Mesendoderm (in vitro differentiated cells): ENCODE measurements at regions not wholly inside any gene's neighbourhood (a gene's known extent, or its start where the extent isn't known, plus 50 kb on each side); places are given as distances from the start of the nearest gene placed in this dataset.
"Not testable (repeated sequence)": the region's sequence is repeated elsewhere in the genome, so short reads cannot be mapped to it uniquely, and the experiment has no call there.

Experiments used
- DNase-seq: peaks from one replicate; pipeline ENCODE4 v3.0.0; 2013
- H2AK5ac ChIP-seq: 2 replicates; pipeline ENCODE4 v1.6.1; 2013; ENCODE audit warnings: low read length, inconsistent platforms
- H2BK120ac ChIP-seq: 2 replicates; pipeline ENCODE4 v1.6.1; 2013; ENCODE audit warnings: low read depth, mild to moderate bottlenecking, low read length, moderate library complexity, mixed read lengths
- H2BK15ac ChIP-seq: replicated peaks from 2 replicates; pipeline ENCODE4 v1.6.1; 2013; ENCODE audit warnings: low read depth, mild to moderate bottlenecking, moderate library complexity
- H2BK5ac ChIP-seq: 2 replicates; pipeline ENCODE4 v1.6.1; 2013; ENCODE audit warnings: low read length, inconsistent platforms
- H3K18ac ChIP-seq: 2 replicates; pipeline ENCODE4 v1.6.1; 2013; ENCODE audit warnings: mild to moderate bottlenecking, low read length, mixed read lengths
- H3K23ac ChIP-seq: one replicate; pipeline ENCODE4 v1.6.1; 2013; ENCODE audit warnings: low read length
- H3K27ac ChIP-seq: 2 replicates; pipeline ENCODE4 v1.5.1; 2013; ENCODE audit warnings: low read depth, mild to moderate bottlenecking, inconsistent platforms, low read length, moderate library complexity
- H3K27me3 ChIP-seq: 2 replicates; pipeline ENCODE4 v1.6.1; 2013; ENCODE audit warnings: low read length, control low read depth, mild to moderate bottlenecking, inconsistent platforms; ENCODE audit not compliant: insufficient read depth, poor library complexity
- H3K36me3 ChIP-seq: 2 replicates; pipeline ENCODE4 v1.6.1; 2013; ENCODE audit warnings: low read length, inconsistent platforms; ENCODE audit not compliant: control insufficient read depth, insufficient read depth
- H3K4ac ChIP-seq: one replicate; pipeline ENCODE4 v1.6.1; 2013; ENCODE audit warnings: low read depth, mild to moderate bottlenecking, low read length, moderate library complexity
- H3K4me1 ChIP-seq: 2 replicates; pipeline ENCODE4 v1.6.1; 2013; ENCODE audit warnings: low read depth, low read length, inconsistent platforms; ENCODE audit not compliant: control insufficient read depth
- H3K4me2 ChIP-seq: 2 replicates; pipeline ENCODE4 v1.6.1; 2013; ENCODE audit warnings: low read length
- H3K4me3 ChIP-seq: 2 replicates; pipeline ENCODE4 v1.5.1; 2013; ENCODE audit warnings: mild to moderate bottlenecking, low read length
- H3K56ac ChIP-seq: one replicate; pipeline ENCODE4 v1.6.1; 2013; ENCODE audit warnings: low read length
- H3K79me1 ChIP-seq: 2 replicates; pipeline ENCODE4 v1.6.1; 2013; ENCODE audit warnings: low read length, inconsistent platforms
- H3K79me2 ChIP-seq: 2 replicates; pipeline ENCODE4 v1.6.1; 2013; ENCODE audit warnings: mild to moderate bottlenecking, low read length; ENCODE audit not compliant: control insufficient read depth, insufficient read depth
- H3K9ac ChIP-seq: 2 replicates; pipeline ENCODE4 v1.6.1; 2013; ENCODE audit warnings: low read length, inconsistent platforms
- H4K5ac ChIP-seq: one replicate; pipeline ENCODE4 v1.6.1; 2013; ENCODE audit warnings: low read length
- H4K8ac ChIP-seq: one replicate; pipeline ENCODE4 v1.6.1; 2013; ENCODE audit warnings: low read depth, mild to moderate bottlenecking, control low read depth, low read length, moderate library complexity
- WGBS: extraction: QIAGEN DNeasy Blood & Tissue Kit; methylation state at CpG from one replicate; pipeline ENCODE4 v1.1.7; 2013; ENCODE audit warnings: low lambda C conversion rate, missing lambda C conversion rate; ENCODE audit not compliant: insufficient coverage; ENCODE audit errors: extremely low coverage; 5-methylcytosine and 5-hydroxymethylcytosine counted together

- Histone ChIP-seq H3K18ac (no peak overlapping the region), H2BK5ac (no peak overlapping the region), H3K79me1 (no peaks in the 10 kb centered on the region), H4K8ac (no peak overlapping the region), H3K79me2 (no peaks in the 10 kb centered on the region), H2BK120ac (no peak overlapping the region), H3K27me3 (no peaks in the 10 kb centered on the region), H4K5ac (no peak overlapping the region), H2BK15ac (no peak overlapping the region), H3K4me3 (no peak overlapping the region), H3K4me1 (no peaks in the 10 kb centered on the region), H3K4me2 (no peak overlapping the region), H3K27ac (no peak overlapping the region), H3K23ac (no peak overlapping the region), H3K4ac (no peak overlapping the region), H3K56ac (no peak overlapping the region), H2AK5ac (no peak overlapping the region), H3K36me3 (no peaks in the 10 kb centered on the region), H3K9ac (no peak overlapping the region)
- WGBS = no CpG with 5 or more reads among the region's 1 CpG
- DNase-seq = no peak
Measured at GRCh38 chr15:92779874-92780273, 120.2 kb upstream of the CHD2 start.

DNA sequence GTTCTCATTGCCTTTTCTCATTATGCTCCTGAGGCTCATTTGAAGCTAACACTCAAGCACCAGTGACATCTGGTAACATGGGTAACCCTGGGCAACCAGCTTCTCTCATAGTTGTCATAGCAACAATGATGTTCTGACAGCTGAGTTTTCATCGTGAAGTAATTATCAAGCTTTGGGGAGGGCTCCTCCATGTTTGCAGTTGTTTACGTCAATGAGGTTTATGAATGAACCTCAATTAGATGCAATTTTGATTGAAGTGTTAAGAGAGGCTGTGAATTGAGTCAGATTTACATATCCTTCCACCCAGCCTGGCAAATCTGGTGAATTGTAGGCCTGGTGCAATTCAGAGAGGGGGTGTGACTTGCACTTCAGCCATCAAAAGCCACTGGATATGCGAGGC is 119.3 kb upstream of the CHD2 start:
- no CpG with 5 or more reads among the region's 3 CpGs for WGBS
- Histone ChIP-seq H4K8ac (no peak overlapping the region), H2BK5ac (no peak overlapping the region), H2BK15ac (no peak overlapping the region), H4K5ac (no peak overlapping the region), H3K4me1 (no peaks in the 10 kb centered on the region), H3K27ac (no peak overlapping the region), H3K27me3 (no peaks in the 10 kb centered on the region), H3K9ac (no peak overlapping the region), H3K4me2 (no peak overlapping the region), H3K4ac (no peak overlapping the region), H2BK120ac (no peak overlapping the region), H3K36me3 (no peaks in the 10 kb centered on the region), H3K4me3 (no peak overlapping the region), H3K79me1 (no peaks in the 10 kb centered on the region), H3K56ac (no peak overlapping the region), H3K23ac (no peak overlapping the region), H3K79me2 (no peaks in the 10 kb centered on the region), H3K18ac (no peak overlapping the region), H2AK5ac (no peak overlapping the region)
- DNase-seq = peak; percentile 24

GRCh38 chr15:92781925-92782453 is 118.1 kb upstream of the CHD2 start:
- H4K8ac ChIP-seq = no peak overlapping the region
- H2AK5ac ChIP-seq = no peak overlapping the region
- no peak overlapping the region for H2BK15ac ChIP-seq
- no peak overlapping the region for H3K23ac ChIP-seq
- H3K36me3 ChIP-seq = no peaks in the 10 kb centered on the region
- no peak overlapping the region for H3K4ac ChIP-seq
- no peak overlapping the region for H3K56ac ChIP-seq
- H3K9ac ChIP-seq = no peak overlapping the region
- no peak overlapping the region for H2BK120ac ChIP-seq
- no peak overlapping the region for H4K5ac ChIP-seq
- H3K18ac ChIP-seq = no peak overlapping the region
- no peak overlapping the region for H3K27ac ChIP-seq
- no peaks in the 10 kb centered on the region for H3K4me1 ChIP-seq
- no peak overlapping the region for H3K4me3 ChIP-seq
- DNase-seq = no peak
- no peak overlapping the region for H2BK5ac ChIP-seq
- WGBS = no CpG with 5 or more reads among the region's 4 CpGs
- H3K27me3 ChIP-seq = no peaks in the 10 kb centered on the region
- no peaks in the 10 kb centered on the region for H3K79me1 ChIP-seq
- no peaks in the 10 kb centered on the region for H3K79me2 ChIP-seq
- H3K4me2 ChIP-seq = no peak overlapping the region

DNA sequence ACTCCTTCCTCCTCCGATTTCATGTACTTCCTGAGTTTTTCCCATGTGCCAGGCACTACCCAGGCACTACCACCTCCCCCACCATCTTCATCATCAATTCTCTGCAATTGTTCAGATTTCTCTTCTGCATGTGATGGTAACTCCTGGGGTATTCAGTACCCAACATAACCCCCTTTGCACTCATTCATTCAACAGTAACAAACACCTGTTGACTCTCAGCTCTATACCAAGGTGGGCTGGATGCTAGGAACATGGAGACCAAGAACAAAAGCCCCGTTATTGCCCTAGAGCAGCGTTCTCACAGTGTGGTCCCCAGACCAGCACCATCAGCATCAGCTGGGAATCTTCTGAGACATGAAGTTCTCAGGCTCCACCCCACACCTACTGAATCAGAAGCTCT is 113.0 kb upstream of the CHD2 start:
- Histone ChIP-seq H2BK120ac (no peak overlapping the region), H3K18ac (no peak overlapping the region), H4K5ac (no peak overlapping the region), H3K4me2 (no peak overlapping the region), H3K36me3 (no peaks in the 10 kb centered on the region), H3K4ac (no peak overlapping the region), H3K4me3 (no peak overlapping the region), H2BK15ac (no peak overlapping the region), H3K27me3 (no peaks in the 10 kb centered on the region), H3K9ac (no peak overlapping the region), H3K4me1 (no peaks in the 10 kb centered on the region), H3K79me2 (no peaks in the 10 kb centered on the region), H3K79me1 (no peaks in the 10 kb centered on the region), H4K8ac (no peak overlapping the region), H2AK5ac (no peak overlapping the region), H3K56ac (no peak overlapping the region), H3K23ac (no peak overlapping the region), H3K27ac (no peak overlapping the region), H2BK5ac (no peak overlapping the region)
- no peak for DNase-seq
- no CpG with 5 or more reads among the region's 3 CpGs for whole genome bisulfite sequencing

- Histone ChIP-seq H3K27me3 (no peaks in the 10 kb centered on the region), H3K27ac (no peak overlapping the region), H3K4me3 (no peak overlapping the region), H4K8ac (no peak overlapping the region), H3K23ac (no peak overlapping the region), H3K18ac (no peak overlapping the region), H4K5ac (no peak overlapping the region), H2BK120ac (no peak overlapping the region), H3K79me1 (no peaks in the 10 kb centered on the region), H3K4me2 (no peak overlapping the region), H3K56ac (no peak overlapping the region), H3K79me2 (no peaks in the 10 kb centered on the region), H3K9ac (no peak overlapping the region), H3K4ac (no peak overlapping the region), H2BK5ac (no peak overlapping the region), H3K36me3 (no peaks in the 10 kb centered on the region), H2AK5ac (no peak overlapping the region), H3K4me1 (no peaks in the 10 kb centered on the region), H2BK15ac (no peak overlapping the region)
- no peak for DNase-seq
- no CpG with 5 or more reads among the region's 5 CpGs for WGBS
Measured at GRCh38 chr15:92788196-92788595, 111.9 kb upstream of the CHD2 start.

DNA sequence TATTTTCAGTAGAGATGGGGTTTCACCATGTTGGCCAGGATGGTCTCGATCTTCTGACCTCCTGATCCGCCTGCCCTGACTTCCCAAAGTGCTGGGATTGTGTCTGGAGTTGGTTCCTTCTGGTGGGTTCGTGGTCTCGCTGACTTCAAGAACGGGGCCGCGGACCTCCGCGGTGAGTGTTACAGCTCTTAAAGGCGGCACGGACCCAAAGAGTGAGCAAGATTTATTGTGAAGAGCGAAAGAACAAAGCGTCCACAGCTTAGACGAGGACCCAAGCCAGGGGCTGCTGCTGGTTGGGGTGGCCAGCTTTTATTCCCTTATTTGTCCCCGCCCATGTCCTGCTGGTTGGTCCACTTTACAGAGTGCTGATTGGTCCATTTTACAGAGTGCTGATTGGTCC is 111.3 kb upstream of the CHD2 start:
- not testable (repeated sequence) for H3K27me3 ChIP-seq, DNase-seq, H3K56ac ChIP-seq, H3K36me3 ChIP-seq, H3K18ac ChIP-seq, H3K4ac ChIP-seq, H3K27ac ChIP-seq, H2AK5ac ChIP-seq, H2BK120ac ChIP-seq, H3K79me1 ChIP-seq, H3K4me2 ChIP-seq, H3K23ac ChIP-seq, H3K4me3 ChIP-seq, H3K79me2 ChIP-seq, H3K4me1 ChIP-seq, H4K5ac ChIP-seq, H4K8ac ChIP-seq, H2BK5ac ChIP-seq, H3K9ac ChIP-seq, H2BK15ac ChIP-seq
- WGBS = no CpG with 5 or more reads among the region's 15 CpGs
